ENCODE measurements at regions not wholly inside any gene's neighbourhood (a gene's known extent, or its start where the extent isn't known, plus 50 kb on each side); places are given as distances from the start of the nearest gene placed in this dataset.

GRCh38 chr13:85434927-85435326 is 364.3 kb downstream of the SLITRK6 start:
- TF ChIP-seq EZH2phosphoT487 (IDR thresholded peaks at IDR 0.05; ENCODE audit: insufficient read depth, low read depth) = no peak
- no peak for TF ChIP-seq EZH2 (IDR thresholded peaks at IDR 0.05; ENCODE audit: insufficient read depth, poor library complexity, severe bottlenecking)
- Histone ChIP-seq H4K20me1 (ENCODE audit: insufficient read depth) (no peaks in the 10 kb centered on the region), H3K4me3 (no peak overlapping the region), H2AFZ (no peak overlapping the region), H3K27me3 (replicated peaks; ENCODE audit: insufficient read depth) (no peaks in the 10 kb centered on the region), H3K9me3 (ENCODE audit: low read depth) (peaks cover under 1% of the 10 kb centered on the region), H3K4me1 (ENCODE audit: insufficient read depth) (no peaks in the 10 kb centered on the region), H3K9me2 (ENCODE audit: insufficient read depth) (no peaks in the 10 kb centered on the region), H3K27ac (no peak overlapping the region), H3K4me2 (ENCODE audit: unreplicated experiment) (no peak overlapping the region), H3K79me2 (ENCODE audit: insufficient read depth) (no peaks in the 10 kb centered on the region), H3F3A (ENCODE audit: insufficient read depth) (no peaks in the 10 kb centered on the region), H3K36me3 (ENCODE audit: low read depth) (no peaks in the 10 kb centered on the region), H3K9ac (no peak overlapping the region)
- in situ Hi-C loops (cut with MboI) = no loop called here
- no peak for DNase-seq

GRCh38 chr13:85432881-85433280 is 366.3 kb downstream of the SLITRK6 start:
- no peak overlapping the region for H3K9ac ChIP-seq
- no peak overlapping the region for H3K27ac ChIP-seq
- no peaks in the 10 kb centered on the region for H3K79me2 ChIP-seq (ENCODE audit: insufficient read depth)
- H4K20me1 ChIP-seq (ENCODE audit: insufficient read depth) = no peaks in the 10 kb centered on the region
- H2AFZ ChIP-seq = no peak overlapping the region
- H3K36me3 ChIP-seq (ENCODE audit: low read depth) = no peaks in the 10 kb centered on the region
- DNase-seq = no peak
- no peaks in the 10 kb centered on the region for H3K9me2 ChIP-seq (ENCODE audit: insufficient read depth)
- no peak overlapping the region for H3K4me3 ChIP-seq
- in situ Hi-C loops (cut with MboI) = no loop called here
- TF ChIP-seq EZH2 (IDR thresholded peaks at IDR 0.05; ENCODE audit: insufficient read depth, poor library complexity, severe bottlenecking) (no peak), EZH2phosphoT487 (IDR thresholded peaks at IDR 0.05; ENCODE audit: insufficient read depth, low read depth) (no peak)
- no peaks in the 10 kb centered on the region for H3F3A ChIP-seq (ENCODE audit: insufficient read depth)
- H3K4me1 ChIP-seq (ENCODE audit: insufficient read depth) = no peaks in the 10 kb centered on the region
- no peak overlapping the region for H3K4me2 ChIP-seq (ENCODE audit: unreplicated experiment)
- H3K27me3 ChIP-seq (replicated peaks; ENCODE audit: insufficient read depth) = no peaks in the 10 kb centered on the region
- no peaks in the 10 kb centered on the region for H3K9me3 ChIP-seq (ENCODE audit: low read depth)

- H3K9ac ChIP-seq = no peak overlapping the region
- TF ChIP-seq EZH2phosphoT487 (IDR thresholded peaks at IDR 0.05; ENCODE audit: insufficient read depth, low read depth) = no peak
- TF ChIP-seq EZH2 (IDR thresholded peaks at IDR 0.05; ENCODE audit: insufficient read depth, poor library complexity, severe bottlenecking) = no peak
- 46% methylated on average over 9 of the region's 9 CpGs for WGBS, 2 experiments (ENCODE audit: low coverage in 1 of 2, low lambda C conversion rate in 2 of 2, missing lambda C conversion rate in 2 of 2)
- H3K4me1 ChIP-seq (ENCODE audit: insufficient read depth) = no peaks in the 10 kb centered on the region
- no peaks in the 10 kb centered on the region for H4K20me1 ChIP-seq (ENCODE audit: insufficient read depth)
- no peak overlapping the region for H3K4me3 ChIP-seq
- no peaks in the 10 kb centered on the region for H3K36me3 ChIP-seq (ENCODE audit: low read depth)
- no peak for DNase-seq
- no peaks in the 10 kb centered on the region for H3K79me2 ChIP-seq (ENCODE audit: insufficient read depth)
- H3K4me2 ChIP-seq (ENCODE audit: unreplicated experiment) = no peak overlapping the region
- H3F3A ChIP-seq (ENCODE audit: insufficient read depth) = no peaks in the 10 kb centered on the region
- H3K27me3 ChIP-seq (replicated peaks; ENCODE audit: insufficient read depth) = no peaks in the 10 kb centered on the region
- H3K27ac ChIP-seq = no peak overlapping the region
- no peak overlapping the region for H2AFZ ChIP-seq
- in situ Hi-C loops (cut with MboI) = no loop called here
- H3K9me2 ChIP-seq (ENCODE audit: insufficient read depth) = no peaks in the 10 kb centered on the region
- no peaks in the 10 kb centered on the region for H3K9me3 ChIP-seq (ENCODE audit: low read depth)
Observed at GRCh38 chr13:85431720-85432119, 367.5 kb downstream of the SLITRK6 start.

- H3F3A ChIP-seq (ENCODE audit: insufficient read depth) = no peaks in the 10 kb centered on the region
- DNase-seq = no peak
- H3K9ac ChIP-seq = no peak overlapping the region
- H4K20me1 ChIP-seq (ENCODE audit: insufficient read depth) = no peaks in the 10 kb centered on the region
- H3K79me2 ChIP-seq (ENCODE audit: insufficient read depth) = no peaks in the 10 kb centered on the region
- in situ Hi-C loops (cut with MboI) = no loop called here
- H2AFZ ChIP-seq = no peak overlapping the region
- H3K4me1 ChIP-seq (ENCODE audit: insufficient read depth) = no peaks in the 10 kb centered on the region
- no peak overlapping the region for H3K4me2 ChIP-seq (ENCODE audit: unreplicated experiment)
- no peaks in the 10 kb centered on the region for H3K27me3 ChIP-seq (replicated peaks; ENCODE audit: insufficient read depth)
- no peaks in the 10 kb centered on the region for H3K9me2 ChIP-seq (ENCODE audit: insufficient read depth)
- H3K27ac ChIP-seq = no peak overlapping the region
- H3K36me3 ChIP-seq (ENCODE audit: low read depth) = no peaks in the 10 kb centered on the region
- H3K9me3 ChIP-seq (ENCODE audit: low read depth) = no peaks in the 10 kb centered on the region
- no peak for TF ChIP-seq EZH2phosphoT487 (IDR thresholded peaks at IDR 0.05; ENCODE audit: insufficient read depth, low read depth)
- TF ChIP-seq EZH2 (IDR thresholded peaks at IDR 0.05; ENCODE audit: insufficient read depth, poor library complexity, severe bottlenecking) = no peak
- no peak overlapping the region for H3K4me3 ChIP-seq
- WGBS, 2 experiments (ENCODE audit: low coverage in 1 of 2, low lambda C conversion rate in 2 of 2, missing lambda C conversion rate in 2 of 2) = 73 to 86% methylated on average over 1 of the region's 1 CpG
Observed at GRCh38 chr13:85430216-85430794, 368.9 kb downstream of the SLITRK6 start.

GRCh38 chr13:85427416-85427815 is 371.8 kb downstream of the SLITRK6 start:
- Histone ChIP-seq H3K27me3 (replicated peaks; ENCODE audit: insufficient read depth) (no peaks in the 10 kb centered on the region), H3K9ac (no peak overlapping the region)
- no peak for TF ChIP-seq EZH2phosphoT487 (IDR thresholded peaks at IDR 0.05; ENCODE audit: insufficient read depth, low read depth)
- no peak for TF ChIP-seq EZH2 (IDR thresholded peaks at IDR 0.05; ENCODE audit: insufficient read depth, poor library complexity, severe bottlenecking)

More at GRCh38 chr13:85427416-85427815, 371.8 kb downstream of the SLITRK6 start:
- Histone ChIP-seq H3K4me1 (ENCODE audit: insufficient read depth) (no peaks in the 10 kb centered on the region), H4K20me1 (ENCODE audit: insufficient read depth) (no peaks in the 10 kb centered on the region), H2AFZ (no peak overlapping the region), H3K79me2 (ENCODE audit: insufficient read depth) (no peaks in the 10 kb centered on the region), H3K9me2 (ENCODE audit: insufficient read depth) (no peaks in the 10 kb centered on the region), H3K4me3 (no peak overlapping the region), H3K27ac (no peak overlapping the region), H3K36me3 (ENCODE audit: low read depth) (no peaks in the 10 kb centered on the region), H3F3A (ENCODE audit: insufficient read depth) (no peaks in the 10 kb centered on the region), H3K4me2 (ENCODE audit: unreplicated experiment) (no peak overlapping the region), H3K9me3 (ENCODE audit: low read depth) (no peaks in the 10 kb centered on the region)
- no peak for DNase-seq
- in situ Hi-C loops (cut with MboI) = no loop called here
